ENCODE measurements at regions not wholly inside any gene's neighbourhood (a gene's known extent, or its start where the extent isn't known, plus 50 kb on each side); places are given as distances from the start of the nearest gene placed in this dataset.

GRCh38 chr7:46071076-46071475 is 150.0 kb upstream of the IGFBP3 start:
- TF ChIP-seq FOXP2 (optimal IDR thresholded peaks at IDR 0.05; ENCODE audit: borderline replicate concordance, extremely low read depth, extremely low read length, insufficient read depth), result no peak
- TF ChIP-seq TAF1 (IDR thresholded peaks at IDR 0.05; ENCODE audit: borderline replicate concordance, insufficient read depth, low read length), result no peak
- TF ChIP-seq POLR2AphosphoS5 (IDR thresholded peaks at IDR 0.05; ENCODE audit: low read depth, low read length), result no peak
- no peak for TF ChIP-seq REST (IDR thresholded peaks at IDR 0.05; ENCODE audit: insufficient read depth in 1 of 2, low read depth in 2 of 2, low read length in 2 of 2)
- no peak for TF ChIP-seq SIN3A (IDR thresholded peaks at IDR 0.05; ENCODE audit: borderline replicate concordance, insufficient read depth, low read length)

- TF ChIP-seq REST (IDR thresholded peaks at IDR 0.05; ENCODE audit: insufficient read depth in 1 of 2, low read depth in 2 of 2, low read length in 2 of 2) (no peak), SIN3A (IDR thresholded peaks at IDR 0.05; ENCODE audit: borderline replicate concordance, insufficient read depth, low read length) (no peak), TAF1 (IDR thresholded peaks at IDR 0.05; ENCODE audit: borderline replicate concordance, insufficient read depth, low read length) (no peak), POLR2AphosphoS5 (IDR thresholded peaks at IDR 0.05; ENCODE audit: low read depth, low read length) (no peak), FOXP2 (optimal IDR thresholded peaks at IDR 0.05; ENCODE audit: borderline replicate concordance, extremely low read depth, extremely low read length, insufficient read depth) (no peak)
These were observed 147.1 kb upstream of the IGFBP3 start for GRCh38 chr7:46068159-46068558.

GRCh38 chr7:46059308-46060020 is 138.4 kb upstream of the IGFBP3 start:
- TF ChIP-seq POLR2AphosphoS5 (IDR thresholded peaks at IDR 0.05; ENCODE audit: low read depth, low read length), result no peak
- TF ChIP-seq FOXP2 (optimal IDR thresholded peaks at IDR 0.05; ENCODE audit: borderline replicate concordance, extremely low read depth, extremely low read length, insufficient read depth), result no peak
- TF ChIP-seq REST (IDR thresholded peaks at IDR 0.05; ENCODE audit: insufficient read depth in 1 of 2, low read depth in 2 of 2, low read length in 2 of 2), result no peak
- no peak for TF ChIP-seq TAF1 (IDR thresholded peaks at IDR 0.05; ENCODE audit: borderline replicate concordance, insufficient read depth, low read length)
- TF ChIP-seq SIN3A (IDR thresholded peaks at IDR 0.05; ENCODE audit: borderline replicate concordance, insufficient read depth, low read length), result no peak

- TF ChIP-seq SIN3A (IDR thresholded peaks at IDR 0.05; ENCODE audit: borderline replicate concordance, insufficient read depth, low read length) (no peak), POLR2AphosphoS5 (IDR thresholded peaks at IDR 0.05; ENCODE audit: low read depth, low read length) (no peak), TAF1 (IDR thresholded peaks at IDR 0.05; ENCODE audit: borderline replicate concordance, insufficient read depth, low read length) (no peak), FOXP2 (optimal IDR thresholded peaks at IDR 0.05; ENCODE audit: borderline replicate concordance, extremely low read depth, extremely low read length, insufficient read depth) (no peak), REST (IDR thresholded peaks at IDR 0.05; ENCODE audit: insufficient read depth in 1 of 2, low read depth in 2 of 2, low read length in 2 of 2) (no peak)
These were observed 137.2 kb upstream of the IGFBP3 start for GRCh38 chr7:46058086-46058823.
